ENCODE measurements at regions not wholly inside any gene's neighbourhood (a gene's known extent, or its start where the extent isn't known, plus 50 kb on each side); places are given as distances from the start of the nearest gene placed in this dataset.

- Histone ChIP-seq H3K4me3 (ENCODE audit: low read depth in 2 of 2, low read length in 1 of 2) (no peak overlapping the region), H3F3A (replicated peaks; ENCODE audit: insufficient read depth) (no peaks in the 10 kb centered on the region), H2AFZ (ENCODE audit: low read depth) (no peak overlapping the region), H4K20me1 (ENCODE audit: insufficient read depth) (no peaks in the 10 kb centered on the region), H3K36me3 (replicated peaks in 1 of 2; ENCODE audit: control insufficient read depth in 1 of 2, insufficient read depth in 2 of 2, low read length in 1 of 2) (no peaks in the 10 kb centered on the region), H3K4me2 (no peak overlapping the region), H3K27me3 (ENCODE audit: insufficient read depth) (no peaks in the 10 kb centered on the region), H3K9me3 (no peaks in the 10 kb centered on the region), H3K9ac (no peak overlapping the region), H3K4me1 (ENCODE audit: control insufficient read depth in 1 of 2, insufficient read depth in 2 of 2, low read depth in 1 of 2, low read length in 1 of 2) (no peaks in the 10 kb centered on the region), H3K27ac (ENCODE audit: low read depth in 2 of 2, low read length in 1 of 2) (no peak overlapping the region), H3K79me2 (ENCODE audit: insufficient read depth) (no peaks in the 10 kb centered on the region), H3K9me2 (no peaks in the 10 kb centered on the region)
- ChIA-PET POLR2A (no interaction called here), CTCF (no interaction called here)
- TF ChIP-seq TCF12 (IDR thresholded peaks at IDR 0.05) (no peak), RFX5 (IDR thresholded peaks at IDR 0.05; ENCODE audit: low read length) (no peak), NRF1 (IDR thresholded peaks at IDR 0.05; ENCODE audit: low read depth, low read length) (no peak)
- 44% methylated on average over 5 of the region's 5 CpGs for WGBS (ENCODE audit: low lambda C conversion rate)
- no peak for DNase-seq
These were observed 492.1 kb upstream of the CADM1 start for GRCh38 chr11:115996125-115996807.

DNA sequence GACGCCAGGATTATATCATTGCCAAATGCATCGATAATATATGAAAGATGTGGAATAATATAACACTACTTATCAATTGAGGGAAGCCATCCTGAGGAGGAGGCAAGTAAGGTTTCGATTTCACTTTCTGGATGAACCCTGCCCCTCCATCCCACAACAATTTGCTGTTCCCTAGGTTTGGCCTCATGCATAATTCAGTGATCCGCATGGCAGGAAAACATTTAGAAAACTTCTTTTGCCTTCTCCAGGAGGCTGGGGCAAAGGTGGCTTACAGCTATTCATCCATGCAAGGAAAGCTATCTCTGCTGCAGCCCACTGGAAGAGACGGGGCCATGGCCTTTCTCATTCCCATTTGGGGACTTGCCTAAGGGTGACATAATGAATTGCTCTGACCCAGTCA lies 489.4 kb upstream of the CADM1 start:
- H3K27me3 ChIP-seq (ENCODE audit: insufficient read depth) = no peaks in the 10 kb centered on the region
- no peak for DNase-seq
- no peak overlapping the region for H3K9ac ChIP-seq
- H3K79me2 ChIP-seq (ENCODE audit: insufficient read depth) = no peaks in the 10 kb centered on the region
- no peaks in the 10 kb centered on the region for H4K20me1 ChIP-seq (ENCODE audit: insufficient read depth)
- no peaks in the 10 kb centered on the region for H3K9me3 ChIP-seq
- no peak overlapping the region for H2AFZ ChIP-seq (ENCODE audit: low read depth)
- no peak overlapping the region for H3K4me3 ChIP-seq (ENCODE audit: low read depth in 2 of 2, low read length in 1 of 2)
- CTCF ChIA-PET = no interaction called here
- H3K36me3 ChIP-seq (replicated peaks in 1 of 2; ENCODE audit: control insufficient read depth in 1 of 2, insufficient read depth in 2 of 2, low read length in 1 of 2) = no peaks in the 10 kb centered on the region
- POLR2A ChIA-PET = no interaction called here
- H3K27ac ChIP-seq (ENCODE audit: low read depth in 2 of 2, low read length in 1 of 2) = no peak overlapping the region
- no peaks in the 10 kb centered on the region for H3F3A ChIP-seq (replicated peaks; ENCODE audit: insufficient read depth)
- 40% methylated on average over 4 of the region's 5 CpGs for WGBS (ENCODE audit: low lambda C conversion rate)
- H3K4me2 ChIP-seq = no peak overlapping the region
- no peaks in the 10 kb centered on the region for H3K9me2 ChIP-seq
- peaks cover 0 to 2% of the 10 kb centered on the region in 2 experiments; a peak in 1 of 4 replicates for H3K4me1 ChIP-seq (ENCODE audit: control insufficient read depth in 1 of 2, insufficient read depth in 2 of 2, low read depth in 1 of 2, low read length in 1 of 2)
- TF ChIP-seq, protein P1, sequence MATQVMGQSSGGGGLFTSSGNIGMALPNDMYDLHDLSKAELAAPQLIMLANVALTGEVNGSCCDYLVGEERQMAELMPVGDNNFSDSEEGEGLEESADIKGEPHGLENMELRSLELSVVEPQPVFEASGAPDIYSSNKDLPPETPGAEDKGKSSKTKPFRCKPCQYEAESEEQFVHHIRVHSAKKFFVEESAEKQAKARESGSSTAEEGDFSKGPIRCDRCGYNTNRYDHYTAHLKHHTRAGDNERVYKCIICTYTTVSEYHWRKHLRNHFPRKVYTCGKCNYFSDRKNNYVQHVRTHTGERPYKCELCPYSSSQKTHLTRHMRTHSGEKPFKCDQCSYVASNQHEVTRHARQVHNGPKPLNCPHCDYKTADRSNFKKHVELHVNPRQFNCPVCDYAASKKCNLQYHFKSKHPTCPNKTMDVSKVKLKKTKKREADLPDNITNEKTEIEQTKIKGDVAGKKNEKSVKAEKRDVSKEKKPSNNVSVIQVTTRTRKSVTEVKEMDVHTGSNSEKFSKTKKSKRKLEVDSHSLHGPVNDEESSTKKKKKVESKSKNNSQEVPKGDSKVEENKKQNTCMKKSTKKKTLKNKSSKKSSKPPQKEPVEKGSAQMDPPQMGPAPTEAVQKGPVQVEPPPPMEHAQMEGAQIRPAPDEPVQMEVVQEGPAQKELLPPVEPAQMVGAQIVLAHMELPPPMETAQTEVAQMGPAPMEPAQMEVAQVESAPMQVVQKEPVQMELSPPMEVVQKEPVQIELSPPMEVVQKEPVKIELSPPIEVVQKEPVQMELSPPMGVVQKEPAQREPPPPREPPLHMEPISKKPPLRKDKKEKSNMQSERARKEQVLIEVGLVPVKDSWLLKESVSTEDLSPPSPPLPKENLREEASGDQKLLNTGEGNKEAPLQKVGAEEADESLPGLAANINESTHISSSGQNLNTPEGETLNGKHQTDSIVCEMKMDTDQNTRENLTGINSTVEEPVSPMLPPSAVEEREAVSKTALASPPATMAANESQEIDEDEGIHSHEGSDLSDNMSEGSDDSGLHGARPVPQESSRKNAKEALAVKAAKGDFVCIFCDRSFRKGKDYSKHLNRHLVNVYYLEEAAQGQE (IDR thresholded peaks at IDR 0.05; ENCODE audit: low read depth, low read length) = no peak
- TF ChIP-seq EZH2phosphoT487 (IDR thresholded peaks at IDR 0.05; ENCODE audit: borderline replicate concordance, low read depth) (no peak), RCOR1 (IDR thresholded peaks at IDR 0.05; ENCODE audit: low read length) (no peak), TAF1 (IDR thresholded peaks at IDR 0.05; ENCODE audit: borderline replicate concordance, low read depth, low read length) (no peak), CHD2 (IDR thresholded peaks at IDR 0.05; ENCODE audit: low read length, partially characterized antibody) (no peak)
- TF ChIP-seq, protein P2, sequence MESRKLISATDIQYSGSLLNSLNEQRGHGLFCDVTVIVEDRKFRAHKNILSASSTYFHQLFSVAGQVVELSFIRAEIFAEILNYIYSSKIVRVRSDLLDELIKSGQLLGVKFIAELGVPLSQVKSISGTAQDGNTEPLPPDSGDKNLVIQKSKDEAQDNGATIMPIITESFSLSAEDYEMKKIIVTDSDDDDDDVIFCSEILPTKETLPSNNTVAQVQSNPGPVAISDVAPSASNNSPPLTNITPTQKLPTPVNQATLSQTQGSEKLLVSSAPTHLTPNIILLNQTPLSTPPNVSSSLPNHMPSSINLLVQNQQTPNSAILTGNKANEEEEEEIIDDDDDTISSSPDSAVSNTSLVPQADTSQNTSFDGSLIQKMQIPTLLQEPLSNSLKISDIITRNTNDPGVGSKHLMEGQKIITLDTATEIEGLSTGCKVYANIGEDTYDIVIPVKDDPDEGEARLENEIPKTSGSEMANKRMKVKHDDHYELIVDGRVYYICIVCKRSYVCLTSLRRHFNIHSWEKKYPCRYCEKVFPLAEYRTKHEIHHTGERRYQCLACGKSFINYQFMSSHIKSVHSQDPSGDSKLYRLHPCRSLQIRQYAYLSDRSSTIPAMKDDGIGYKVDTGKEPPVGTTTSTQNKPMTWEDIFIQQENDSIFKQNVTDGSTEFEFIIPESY (IDR thresholded peaks at IDR 0.05; ENCODE audit: borderline replicate concordance, low read depth) = no peak

Data from SK-N-SH (cell line).